ENCODE measurements at regions not wholly inside any gene's neighbourhood (a gene's known extent, or its start where the extent isn't known, plus 50 kb on each side); places are given as distances from the start of the nearest gene placed in this dataset.

- no peak for TF ChIP-seq RFX5 (IDR thresholded peaks at IDR 0.05; ENCODE audit: low read length)
- no peak for TF ChIP-seq CTCF (IDR thresholded peaks at IDR 0.05)
- TF ChIP-seq YY1 (IDR thresholded peaks at IDR 0.05; ENCODE audit: low read depth) = no peak
- TF ChIP-seq JUND (IDR thresholded peaks at IDR 0.05) = no peak
- no peak for TF ChIP-seq IRF3 (IDR thresholded peaks at IDR 0.05; ENCODE audit: low read depth, low read length)
- no peak for TF ChIP-seq ELF1 (IDR thresholded peaks at IDR 0.05)
- TF ChIP-seq ZBTB33 (IDR thresholded peaks at IDR 0.05; ENCODE audit: borderline replicate concordance, low read depth) = no peak
- no peak for TF ChIP-seq MEF2A (IDR thresholded peaks at IDR 0.05; ENCODE audit: borderline replicate concordance, low read depth)
- TF ChIP-seq TCF12 (IDR thresholded peaks at IDR 0.05) = no peak
- no peak for TF ChIP-seq GATA2 (CRISPR knock-in tag; IDR thresholded peaks at IDR 0.05)
These were observed 195.0 kb upstream of the RAB6C start (continued) for GRCh38 chr2:129784486-129784885.

GRCh38 chr2:129791712-129792111 is 187.8 kb upstream of the RAB6C start:
- H3K9ac ChIP-seq = no peak overlapping the region
- no peak for DNase-seq
- peaks cover 0 to 25% of the 10 kb centered on the region in 2 experiments; a peak in 2 of 4 replicates for H3K4me1 ChIP-seq (ENCODE audit: control insufficient read depth in 1 of 2, insufficient read depth in 2 of 2, low read depth in 1 of 2, low read length in 1 of 2)
- no peaks in the 10 kb centered on the region for H3K79me2 ChIP-seq (ENCODE audit: insufficient read depth)
- CTCF ChIA-PET = interaction anchor here (2.1 kb wide), 1 partner anchor 10 kb away, joined by 4 read pairs; no protein-coding TSS in a partner anchor
- H3K9me2 ChIP-seq = no peaks in the 10 kb centered on the region
- TF ChIP-seq FOSL2 (IDR thresholded peaks at IDR 0.05; ENCODE audit: borderline replicate concordance, low read depth) = no peak
- no peak for TF ChIP-seq TAF1 (IDR thresholded peaks at IDR 0.05; ENCODE audit: borderline replicate concordance, low read depth, low read length)
- no peak for TF ChIP-seq ELF1 (IDR thresholded peaks at IDR 0.05)
- TF ChIP-seq SMC3 (IDR thresholded peaks at IDR 0.05; ENCODE audit: low read depth, low read length) = no peak
- TF ChIP-seq USF1 (IDR thresholded peaks at IDR 0.05; ENCODE audit: borderline replicate concordance, low read depth) = no peak
- no peak for TF ChIP-seq CHD2 (IDR thresholded peaks at IDR 0.05; ENCODE audit: low read length, partially characterized antibody)
- no peak for TF ChIP-seq JUND (IDR thresholded peaks at IDR 0.05)
- H3K36me3 ChIP-seq (replicated peaks in 1 of 2; ENCODE audit: control insufficient read depth in 1 of 2, insufficient read depth in 2 of 2, low read length in 1 of 2) = no peaks in the 10 kb centered on the region
- H4K20me1 ChIP-seq (ENCODE audit: insufficient read depth) = no peaks in the 10 kb centered on the region
- H3K4me3 ChIP-seq (ENCODE audit: low read depth in 2 of 2, low read length in 1 of 2) = no peak overlapping the region
- POLR2A ChIA-PET = no interaction called here
- H3K27ac ChIP-seq (ENCODE audit: low read depth in 2 of 2, low read length in 1 of 2) = no peak overlapping the region
- WGBS (ENCODE audit: low lambda C conversion rate) = 52% methylated on average over 6 of the region's 12 CpGs
- H2AFZ ChIP-seq (ENCODE audit: low read depth) = no peak overlapping the region
- H3K4me2 ChIP-seq = no peak overlapping the region
- no peaks in the 10 kb centered on the region for H3F3A ChIP-seq (replicated peaks; ENCODE audit: insufficient read depth)
- no peaks in the 10 kb centered on the region for H3K27me3 ChIP-seq (ENCODE audit: insufficient read depth)
- H3K9me3 ChIP-seq = no peaks in the 10 kb centered on the region

All from SK-N-SH (cell line).